ENCODE measurements at regions not wholly inside any gene's neighbourhood (a gene's known extent, or its start where the extent isn't known, plus 50 kb on each side); places are given as distances from the start of the nearest gene placed in this dataset.
A peak's percentile ranks its signal among the peaks of the same experiment; 100 is the strongest.
"Not testable (repeated sequence)": the region's sequence is repeated elsewhere in the genome, so short reads cannot be mapped to it uniquely, and the experiment has no call there.

DNA sequence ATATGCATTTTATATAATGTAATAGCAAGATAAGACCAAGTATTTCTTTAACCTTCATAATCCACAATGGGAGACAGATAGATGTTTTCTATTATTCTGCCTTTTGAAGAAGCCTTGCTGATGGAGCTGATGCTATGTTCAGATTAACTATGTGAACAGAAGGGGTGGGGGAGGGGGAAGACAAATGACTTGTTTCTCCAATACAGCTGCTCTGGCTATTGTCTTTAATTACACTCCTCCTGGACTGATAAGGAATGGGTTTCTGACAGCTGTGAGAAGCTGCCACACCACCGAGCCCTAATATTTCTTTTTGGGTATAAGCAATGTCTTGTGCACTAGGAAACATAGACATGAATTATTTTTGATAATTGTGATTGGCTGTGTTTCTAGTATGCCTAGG, 62.0 kb downstream of the CAVIN4 start:
- no peak for DNase-seq

- no peak for DNase-seq
Observed at GRCh38 chr9:100640447-100641050, 62.7 kb downstream of the CAVIN4 start.

GRCh38 chr9:100641166-100641565, 63.3 kb downstream of the CAVIN4 start:
- no peak for DNase-seq

DNA sequence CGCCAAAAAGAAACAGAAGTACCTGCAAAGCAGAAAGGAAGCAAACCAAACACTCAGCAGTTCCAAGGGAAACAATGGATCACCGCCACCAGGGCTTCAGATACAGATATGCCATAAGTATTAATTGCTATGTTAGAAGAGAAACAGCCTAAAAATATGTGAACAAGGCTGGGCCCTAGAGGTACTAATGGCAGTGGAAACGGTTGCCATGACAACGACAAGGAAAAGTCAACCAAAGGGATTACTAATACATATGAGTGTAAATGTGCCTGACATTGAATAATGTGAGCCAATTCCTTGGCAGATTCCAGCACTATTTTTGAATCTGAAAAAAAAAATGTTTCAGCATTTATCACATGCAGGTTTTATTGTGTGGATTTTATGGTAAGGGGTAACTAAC, 75.0 kb downstream of the CAVIN4 start:
- no peak for DNase-seq

GRCh38 chr9:100653643-100654334, 75.9 kb downstream of the CAVIN4 start:
- DNase-seq = no peak

DNA sequence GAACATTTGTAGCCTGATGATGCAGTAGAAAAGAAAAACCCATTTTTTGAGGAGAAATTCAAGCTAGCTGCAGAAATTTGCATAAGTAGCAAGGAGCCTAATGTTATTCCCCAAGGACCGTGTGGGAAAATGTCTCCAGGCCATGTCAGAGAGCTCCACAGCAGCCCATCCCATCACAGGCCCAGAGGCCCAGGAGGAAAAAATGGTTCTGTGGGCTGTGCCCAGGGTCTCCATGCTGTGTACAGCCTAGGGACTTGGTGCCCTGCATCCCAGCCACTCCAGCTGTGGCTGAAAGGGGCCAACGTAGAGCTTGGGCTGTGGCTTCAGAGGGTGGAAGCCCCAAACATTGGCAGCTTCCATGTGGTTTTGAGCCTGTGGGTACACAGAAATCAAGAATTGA, 79.0 kb downstream of the CAVIN4 start:
- DNase-seq = not testable (repeated sequence)

GRCh38 chr9:100661668-100662067, 83.8 kb downstream of the CAVIN4 start:
- no peak for DNase-seq

DNA sequence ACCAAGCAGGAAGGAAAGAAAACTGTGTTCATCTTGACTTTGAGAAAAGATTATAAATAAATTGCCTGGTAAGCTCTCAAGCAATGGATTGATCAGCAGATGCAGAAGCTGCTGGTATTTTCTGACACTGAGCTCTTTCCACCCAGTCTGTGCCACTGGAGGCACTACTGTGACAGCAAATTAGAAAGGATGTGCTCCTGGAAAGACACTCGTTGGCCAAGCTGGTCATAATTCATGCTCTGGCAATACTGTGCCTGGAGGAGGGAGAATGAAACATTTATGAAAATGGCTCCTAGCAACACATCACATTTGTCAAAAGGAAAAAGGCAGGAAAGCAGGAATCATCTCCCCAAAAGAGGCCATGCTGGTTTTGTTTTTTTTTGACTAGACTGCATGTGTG, 84.2 kb downstream of the CAVIN4 start:
- no peak for DNase-seq

DNA sequence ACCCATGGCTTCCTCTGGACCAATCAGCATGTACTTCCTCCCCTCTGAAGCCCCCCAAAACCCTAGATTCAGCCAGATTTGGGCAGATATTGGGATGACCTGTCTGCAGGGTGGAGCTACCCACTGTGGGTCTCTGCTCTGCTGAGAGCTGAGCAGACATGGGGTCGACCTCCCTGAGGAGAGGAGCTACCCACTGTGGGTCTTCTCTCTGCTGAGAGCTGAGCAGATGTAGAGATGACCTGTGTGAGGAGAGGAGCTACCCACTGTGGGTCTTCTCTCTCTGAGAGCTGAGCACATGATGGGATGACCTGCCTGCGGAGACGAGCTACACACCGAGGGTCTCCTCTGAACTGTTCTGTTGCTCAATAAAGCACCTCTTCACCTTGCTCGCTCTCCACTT, 89.6 kb downstream of the CAVIN4 start:
- DNase-seq = no peak

DNA sequence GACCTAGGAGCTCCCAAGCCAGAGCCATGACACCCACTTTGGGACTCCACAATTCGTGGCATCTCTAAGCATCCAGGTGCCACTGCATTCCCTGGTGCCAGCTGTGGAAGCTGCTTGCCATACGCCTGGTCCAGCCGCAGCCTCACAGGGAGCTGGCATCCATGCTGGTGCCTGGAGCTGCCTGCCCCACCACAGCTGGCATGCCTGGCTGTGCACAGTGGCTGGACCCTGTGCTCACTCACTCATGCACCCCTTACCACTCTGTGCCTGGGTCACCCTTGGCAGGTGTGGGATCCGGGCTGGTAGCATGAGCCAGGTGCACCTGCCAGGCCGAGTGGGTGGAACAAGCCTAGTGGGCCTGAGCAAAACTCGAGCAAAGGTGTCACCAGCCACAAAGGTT, 90.1 kb downstream of the CAVIN4 start:
- no peak for DNase-seq

DNA sequence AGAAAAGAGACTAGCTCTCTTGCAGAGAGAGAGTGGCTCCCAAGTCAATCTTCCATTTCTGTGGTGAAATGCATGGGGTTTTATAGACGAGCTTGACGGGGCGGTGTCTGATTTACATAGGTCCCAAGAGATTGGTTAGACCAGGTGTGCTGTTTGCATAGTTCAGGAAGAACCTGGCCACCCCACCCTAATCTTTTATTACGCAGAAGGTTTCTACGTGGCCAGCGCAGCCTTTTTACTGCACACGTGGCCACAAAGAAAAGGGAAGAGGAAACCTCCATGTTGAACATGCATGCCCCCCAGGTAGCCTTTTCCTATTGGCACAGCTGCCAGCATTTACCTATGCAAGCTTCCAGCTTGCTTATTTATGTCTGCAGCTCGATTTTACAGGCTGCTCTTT, 92.1 kb downstream of the CAVIN4 start:
- DNase-seq = no peak

GRCh38 chr9:100670719-100671118, 92.8 kb downstream of the CAVIN4 start:
- no peak for DNase-seq

DNA sequence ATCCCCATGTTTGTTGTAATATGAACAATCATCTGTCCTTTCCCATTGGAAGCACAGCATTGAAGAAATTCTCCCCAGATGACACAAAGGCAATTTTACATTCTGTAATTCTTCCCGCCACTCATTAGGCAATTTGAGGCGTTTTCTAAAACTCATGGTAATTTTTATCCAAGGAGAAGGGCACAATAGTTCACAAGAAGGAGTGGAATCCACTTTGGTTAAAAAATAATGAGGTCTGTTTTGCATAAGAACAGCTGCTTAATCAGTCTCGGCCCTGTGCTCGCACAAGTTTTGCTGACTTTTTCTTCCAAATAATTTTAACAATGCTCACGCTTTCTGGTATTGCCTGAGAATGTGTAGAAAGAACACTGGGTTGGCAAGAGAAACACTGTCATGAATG, 94.0 kb downstream of the CAVIN4 start:
- no peak for DNase-seq

GRCh38 chr9:100673249-100673648, 95.4 kb downstream of the CAVIN4 start:
- no peak for DNase-seq

DNA sequence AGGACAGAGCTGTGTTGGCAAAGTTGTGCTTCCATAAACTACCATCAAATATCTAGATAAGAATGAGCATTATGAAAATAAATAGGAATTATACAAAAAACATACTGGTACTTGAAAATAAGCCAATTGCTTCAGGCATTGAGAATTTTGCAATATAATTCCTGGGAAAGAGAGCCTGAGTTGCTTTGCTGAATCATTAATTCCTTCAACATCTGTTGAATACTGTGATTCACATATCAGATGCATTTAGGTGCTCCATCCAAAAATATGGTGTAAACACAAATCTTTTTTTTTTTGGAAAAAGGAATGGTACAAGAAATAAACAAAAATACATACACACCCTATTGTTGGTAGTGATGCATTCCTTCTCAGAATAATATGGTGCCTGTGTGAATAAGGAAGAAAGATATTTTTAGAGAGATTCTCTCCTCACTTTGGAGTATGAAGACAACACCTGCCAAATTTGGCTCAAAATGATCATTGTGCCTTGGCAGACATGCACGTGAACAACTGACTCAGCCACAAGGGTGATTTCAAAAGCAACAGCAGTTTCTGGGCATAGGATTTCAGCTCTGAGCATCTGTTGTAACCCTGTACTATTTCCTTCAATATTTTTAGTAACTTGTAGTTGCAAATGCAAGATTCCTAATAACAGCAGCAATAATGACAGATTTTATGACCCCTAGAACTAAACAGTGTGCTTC, 96.7 kb downstream of the CAVIN4 start:
- no peak for DNase-seq

- no peak for DNase-seq
Observed at GRCh38 chr9:100679834-100680233, 102.0 kb downstream of the CAVIN4 start.

- no peak for DNase-seq
Observed at GRCh38 chr9:100686420-100686819, 108.5 kb downstream of the CAVIN4 start.

- no peak for DNase-seq
Observed at GRCh38 chr9:100689635-100690034, 111.8 kb downstream of the CAVIN4 start.

DNA sequence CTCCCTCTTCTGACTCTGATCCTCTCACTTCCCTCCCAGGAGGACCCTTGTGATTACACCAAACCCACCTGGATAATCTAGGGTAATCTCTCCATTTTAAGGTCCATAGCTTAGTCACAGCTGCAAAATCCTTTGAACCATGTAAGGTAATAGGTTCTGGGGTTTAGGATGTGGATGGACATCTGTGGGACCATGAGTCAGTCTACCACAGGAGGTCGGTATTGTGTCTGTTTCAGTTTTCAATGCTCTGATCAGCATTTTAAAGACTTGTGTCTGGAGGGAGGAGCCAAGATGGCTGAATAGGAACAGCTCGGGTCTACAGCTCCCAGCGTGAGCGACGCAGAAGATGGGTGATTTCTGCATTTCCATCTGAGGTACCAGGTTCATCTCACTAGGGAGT, 112.6 kb downstream of the CAVIN4 start:
- DNase-seq = no peak

DNA sequence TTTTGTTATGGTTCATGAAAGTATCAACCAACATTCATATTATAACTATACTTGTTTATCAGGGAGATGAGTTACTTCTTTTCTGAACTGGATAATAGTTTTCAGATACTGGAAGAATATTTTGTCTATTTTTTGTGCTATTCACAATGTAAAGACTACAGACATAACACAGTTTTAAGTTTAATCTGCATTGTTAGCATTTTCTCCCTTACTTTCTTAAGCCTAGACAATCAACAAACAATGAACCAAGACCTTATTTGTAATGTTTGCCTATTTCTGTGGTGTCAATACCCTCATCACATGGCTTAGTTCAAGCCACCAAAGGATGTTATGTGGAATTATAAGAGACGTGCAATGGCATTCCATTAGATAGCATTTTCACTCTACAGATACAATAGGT, 119.5 kb downstream of the CAVIN4 start:
- DNase-seq = no peak

- no peak for DNase-seq
Observed at GRCh38 chr9:100698945-100699344, 121.1 kb downstream of the CAVIN4 start.

DNA sequence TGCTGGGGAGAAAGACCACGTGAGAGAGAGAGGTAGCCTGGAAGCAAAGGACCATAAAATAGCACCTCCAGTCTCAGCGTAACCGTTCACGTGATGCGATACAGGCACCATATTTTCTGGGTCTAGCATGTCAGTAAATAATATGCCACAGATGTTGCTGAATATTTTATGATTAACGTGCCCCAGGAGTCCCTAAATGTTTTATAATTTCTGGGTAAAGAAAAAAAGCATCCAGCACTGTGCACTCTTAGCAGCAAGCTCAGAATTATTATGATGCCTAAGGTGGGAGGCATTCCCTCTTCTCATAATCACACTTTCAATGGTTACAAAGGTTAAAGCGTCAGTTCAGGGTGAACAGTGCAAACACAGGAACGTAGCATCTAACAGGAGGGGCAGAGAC, 121.8 kb downstream of the CAVIN4 start:
- no peak for DNase-seq

DNA sequence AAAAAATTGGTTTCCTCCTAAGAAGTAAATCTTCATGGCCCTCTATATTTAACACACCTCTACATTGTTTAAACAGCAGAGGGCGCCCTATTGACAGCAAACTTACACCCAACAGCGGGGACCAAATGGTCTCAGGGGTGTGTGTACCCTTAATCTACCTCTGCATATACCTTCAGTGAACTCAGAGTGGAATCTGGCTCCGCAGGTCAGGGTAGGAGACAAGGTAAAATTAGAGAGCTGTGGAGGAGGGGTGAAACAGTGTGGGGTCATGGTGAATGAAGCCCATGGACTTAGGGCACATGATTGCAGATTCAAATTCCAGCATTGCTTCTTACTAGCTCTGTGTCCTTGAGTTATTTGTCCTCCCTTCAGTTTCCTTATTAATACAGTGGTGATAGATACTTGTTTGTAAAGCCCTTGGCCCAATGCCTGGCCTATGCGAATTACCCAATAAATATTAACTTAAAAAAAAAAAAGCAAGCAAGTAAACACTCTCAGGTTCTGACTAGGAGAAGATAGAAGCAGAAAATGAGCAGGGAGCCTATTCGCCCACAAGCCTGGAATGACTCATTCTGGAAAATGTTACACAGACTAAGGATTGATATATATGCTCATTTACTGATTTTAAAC, 122.9 kb downstream of the CAVIN4 start:
- peak; percentile 28 for DNase-seq

All from activated CD4-positive, alpha-beta T cell treated with anti-CD3 and anti-CD28 coated beads, Interleukin-2, amount 50 U/mL, for 16 hours (primary cell).